SHP77 treated with DMSO at 0.1 percent for 48 hours (cell line): ENCODE measurements at regions not wholly inside any gene's neighbourhood (a gene's known extent, or its start where the extent isn't known, plus 50 kb on each side); places are given as distances from the start of the nearest gene placed in this dataset.

Experiments
- DNase-seq: peaks from one replicate; lab custom pipeline; 2025; lab: John Stamatoyannopoulos, UW

- DNase-seq, result no peak
Observed at GRCh38 chr21:32134441-32135130, 144.3 kb downstream of the MIS18A start.

GRCh38 chr21:32132881-32133280 is 146.0 kb downstream of the MIS18A start:
- DNase-seq, result no peak

- no peak for DNase-seq
Observed at GRCh38 chr21:32132409-32132808, 146.4 kb downstream of the MIS18A start.

- no peak for DNase-seq
Observed at GRCh38 chr21:32131960-32132359, 146.9 kb downstream of the MIS18A start.

GRCh38 chr21:32131164-32131563 is 147.7 kb downstream of the MIS18A start:
- no peak for DNase-seq

GRCh38 chr21:32130031-32130891 is 148.6 kb downstream of the MIS18A start:
- DNase-seq, result no peak

- DNase-seq, result no peak
Observed at GRCh38 chr21:32127081-32127480, 151.8 kb downstream of the MIS18A start.

GRCh38 chr21:32122082-32122481 is 156.8 kb downstream of the MIS18A start:
- no peak for DNase-seq

GRCh38 chr21:32120230-32120629 is 158.6 kb downstream of the MIS18A start:
- DNase-seq, result no peak

- no peak for DNase-seq
Observed at GRCh38 chr21:32119811-32120210, 159.0 kb downstream of the MIS18A start.

- DNase-seq, result no peak
Observed at GRCh38 chr21:32119389-32119788, 159.5 kb downstream of the MIS18A start.

GRCh38 chr21:32114419-32115035 is 164.3 kb downstream of the MIS18A start:
- no peak for DNase-seq

GRCh38 chr21:32113486-32113885 is 165.4 kb downstream of the MIS18A start:
- no peak for DNase-seq

GRCh38 chr21:32112195-32112594 is 166.7 kb downstream of the MIS18A start:
- no peak for DNase-seq

- DNase-seq, result no peak
Observed at GRCh38 chr21:32108566-32108965, 170.3 kb downstream of the MIS18A start.

GRCh38 chr21:32103361-32103760 is 175.5 kb downstream of the MIS18A start:
- DNase-seq, result no peak

GRCh38 chr21:32102426-32102825 is 176.4 kb downstream of the MIS18A start:
- DNase-seq, result no peak

GRCh38 chr21:32101277-32101676 is 177.6 kb downstream of the MIS18A start:
- DNase-seq, result no peak

GRCh38 chr21:32100423-32100822 is 178.4 kb downstream of the MIS18A start:
- DNase-seq, result no peak

GRCh38 chr21:32099812-32100416 is 178.9 kb downstream of the MIS18A start:
- DNase-seq, result no peak

GRCh38 chr21:32096411-32096810 is 182.4 kb downstream of the MIS18A start:
- no peak for DNase-seq

- no peak for DNase-seq
Observed at GRCh38 chr21:32094804-32095203, 184.0 kb downstream of the MIS18A start.
